HG02759 (cell line): ENCODE measurements at regions not wholly inside any gene's neighbourhood (a gene's known extent, or its start where the extent isn't known, plus 50 kb on each side); places are given as distances from the start of the nearest gene placed in this dataset.

Source experiments
- ATAC-seq: cut with Tn5 transposase; IDR thresholded peaks from one replicate; pipeline ENCODE4 v1.9.1; 2021; ENCODE audit warnings: mild to moderate bottlenecking, moderate library complexity; ENCODE audit not compliant: unreplicated experiment

DNA sequence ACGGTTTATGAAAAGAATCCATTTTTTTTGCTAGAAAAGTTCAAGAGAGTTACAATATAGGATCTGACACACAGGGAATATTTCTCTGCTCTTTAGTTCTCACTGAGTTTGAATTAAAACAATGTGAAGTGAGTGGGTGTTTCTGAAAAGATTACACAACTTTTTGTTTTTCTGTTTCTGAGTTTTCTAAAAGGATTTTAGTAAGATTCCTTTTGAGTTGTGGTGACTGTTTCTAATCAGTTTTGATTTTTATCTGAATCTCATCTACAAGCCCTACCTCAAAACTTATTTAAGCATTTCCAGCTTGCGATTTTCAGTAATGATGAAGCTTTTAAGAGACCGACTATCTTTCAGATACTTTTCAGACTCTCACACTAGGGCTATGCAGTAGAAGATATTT lies 141.7 kb downstream of the GPAT3 start:
- no peak for ATAC-seq

DNA sequence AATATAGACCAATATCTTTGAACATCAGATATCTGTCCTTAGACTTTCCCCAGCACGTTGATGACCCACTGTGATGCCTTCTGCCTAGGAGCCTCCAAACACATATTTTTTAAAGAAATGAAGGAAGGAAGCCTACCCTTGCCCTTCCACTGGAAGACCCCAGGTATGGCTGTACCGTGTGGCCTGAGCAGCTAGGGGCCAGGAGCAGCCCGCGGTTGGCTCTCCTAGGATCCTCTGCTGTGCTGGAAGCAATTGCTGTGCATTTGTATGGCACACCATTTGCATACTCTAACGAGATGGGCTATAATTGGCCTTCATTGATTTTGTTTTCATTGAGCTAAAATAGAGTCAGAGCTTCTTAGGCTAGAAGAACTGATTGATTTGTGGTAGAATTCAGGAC lies 128.8 kb downstream of the GPAT3 start:
- no peak for ATAC-seq

DNA sequence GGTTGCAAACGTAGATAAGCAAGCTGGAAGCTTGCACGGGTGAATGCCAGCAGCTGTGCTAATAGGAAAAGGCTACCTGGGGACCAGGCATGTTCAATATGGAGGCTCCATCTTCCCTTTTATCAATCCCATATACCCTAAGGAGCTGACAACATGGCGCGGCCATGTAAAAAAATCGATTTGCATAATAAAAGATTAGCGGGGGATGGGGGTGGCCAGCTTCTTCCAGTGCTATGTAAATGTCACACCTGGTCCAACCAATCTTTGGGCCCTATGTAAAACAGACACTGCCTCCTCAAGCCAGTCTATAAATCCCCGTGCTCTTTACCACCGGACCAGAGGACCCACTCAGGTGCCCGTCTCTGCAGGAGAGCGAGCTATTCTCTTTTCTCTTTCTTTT lies 128.2 kb downstream of the GPAT3 start:
- ATAC-seq, result no peak

DNA sequence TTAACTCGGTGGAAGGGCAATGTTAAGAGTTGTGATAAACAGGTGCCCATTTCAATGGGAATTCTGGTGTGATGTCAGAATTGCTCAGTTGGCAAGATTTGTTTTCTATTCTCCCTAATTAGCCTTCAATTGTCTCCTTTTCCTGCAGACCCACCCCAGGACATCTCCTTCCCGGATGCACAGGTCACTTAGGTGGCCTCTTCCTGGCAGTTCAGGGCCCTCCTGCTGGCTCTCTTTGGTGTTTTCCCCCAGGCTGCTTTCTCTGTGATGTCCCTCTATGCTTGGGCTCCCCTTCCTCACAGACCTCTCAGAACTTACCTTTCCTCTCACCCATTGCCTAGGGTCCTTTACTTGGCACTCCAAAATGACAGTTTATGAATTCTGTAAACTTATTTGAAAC lies 126.3 kb downstream of the GPAT3 start:
- no peak for ATAC-seq

DNA sequence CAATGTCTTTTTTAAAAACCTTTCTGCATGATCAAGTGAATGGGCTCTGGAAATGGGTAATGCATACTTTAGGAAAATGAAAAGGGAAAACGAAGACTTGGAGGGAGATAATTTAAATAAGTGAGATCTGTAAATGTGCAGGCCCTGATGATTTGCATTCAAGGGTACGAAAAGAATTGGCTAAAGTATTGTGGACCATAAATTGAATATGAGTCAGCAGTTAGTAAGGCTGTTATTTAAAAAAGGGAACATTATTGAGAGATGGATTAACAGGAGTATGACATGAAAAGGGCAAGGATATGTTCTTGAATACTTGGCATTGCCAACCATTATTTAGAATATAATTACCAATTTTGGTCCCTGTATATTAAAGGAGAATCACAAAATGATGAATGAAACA lies 125.5 kb downstream of the GPAT3 start:
- no peak for ATAC-seq

DNA sequence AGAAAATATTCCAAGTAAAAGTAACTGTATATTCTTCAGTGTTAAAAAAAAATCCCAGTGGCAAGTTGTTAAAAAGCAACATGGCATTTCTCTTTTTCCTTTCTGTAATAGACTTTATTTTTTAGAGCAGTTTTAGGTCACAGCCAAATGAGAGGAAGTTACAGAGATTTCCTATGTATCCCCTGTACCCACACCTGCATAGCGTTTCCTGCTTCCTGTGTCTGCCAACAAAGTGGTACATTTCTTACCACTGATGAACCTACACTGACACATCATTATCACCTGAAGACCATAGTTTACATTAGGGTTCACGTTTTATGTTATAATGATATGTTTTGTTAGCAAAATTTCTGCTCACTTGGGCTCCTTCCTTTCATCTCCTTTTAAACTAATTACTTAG lies 124.7 kb downstream of the GPAT3 start:
- ATAC-seq, result no peak

DNA sequence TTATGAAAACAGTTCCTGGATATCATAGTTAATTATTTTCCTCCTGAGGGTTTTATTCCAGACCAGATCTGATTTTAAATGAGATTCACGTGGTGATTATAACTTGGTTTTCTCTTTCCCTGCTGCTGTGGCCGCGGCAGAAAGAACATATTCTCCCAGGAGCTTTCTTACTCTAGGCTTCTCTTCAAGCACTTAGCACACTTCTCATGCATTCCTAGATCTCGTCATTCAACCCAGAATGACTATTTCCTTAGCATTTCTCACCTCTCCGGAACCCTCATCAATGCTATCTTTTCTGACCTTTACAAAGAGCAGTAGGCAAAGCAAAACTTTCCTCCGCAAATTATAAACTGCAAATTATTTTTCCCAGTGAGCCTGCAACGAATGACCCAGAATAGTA lies 122.9 kb downstream of the GPAT3 start:
- no peak for ATAC-seq

DNA sequence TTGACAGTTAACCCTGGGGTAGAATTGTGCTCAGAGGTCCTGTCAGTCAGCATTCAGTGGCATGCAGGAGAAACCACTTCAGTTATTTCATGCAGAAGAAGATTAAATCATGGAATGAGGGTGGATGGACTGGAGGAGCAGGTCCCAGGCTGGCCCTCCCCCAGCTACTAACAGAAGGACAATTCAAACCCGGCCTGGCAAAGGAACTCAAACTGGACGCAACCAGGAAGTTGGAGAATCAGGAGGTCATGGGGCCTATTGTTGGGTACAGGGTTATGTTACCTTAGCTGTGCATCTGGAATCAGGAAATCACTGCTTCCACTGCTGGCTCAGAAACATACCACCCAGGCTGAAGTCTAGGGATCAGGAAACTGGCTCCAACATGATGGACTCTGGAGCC lies 121.4 kb downstream of the GPAT3 start:
- no peak for ATAC-seq
